Transverse colon (tissue), 4 donors: ENCODE measurements at regions not wholly inside any gene's neighbourhood (a gene's known extent, or its start where the extent isn't known, plus 50 kb on each side); places are given as distances from the start of the nearest gene placed in this dataset.

Experiments used
- DNase-seq: peaks from one replicate; pipeline ENCODE4 v3.0.0-alpha.2; 2019
- H3K27ac ChIP-seq, 4 donors: fragments of 200-600 bp; sonication (generic); 2 replicates each; pipeline ENCODE4 v1.5.1; 2016 to 2018; ENCODE audit warnings: inconsistent platforms in 4 of 4
- H3K27me3 ChIP-seq: fragments of 200-600 bp; sonication (generic); 2 replicates; pipeline ENCODE4 v1.5.1; 2017; ENCODE audit warnings: inconsistent platforms
- H3K36me3 ChIP-seq, 4 donors: fragments of 200-600 bp; sonication (generic); 2 replicates each; pipeline ENCODE4 v1.5.1; 2017 to 2019; ENCODE audit warnings: inconsistent platforms in 4 of 4
- H3K4me1 ChIP-seq, 4 donors: fragments of 200-600 bp; sonication (generic); 2 replicates each; pipeline ENCODE4 v1.5.1; 2017 to 2020; ENCODE audit warnings: inconsistent platforms in 4 of 4
- H3K4me3 ChIP-seq, 4 donors: fragments of 200-600 bp; sonication (generic); 1 replicate in 1 of 4; 2 replicates in 3 of 4; pipeline versions ENCODE4 v1.5.1 to v1.6.1; 2017 to 2019; ENCODE audit warnings: inconsistent platforms in 4 of 4
- H3K9me3 ChIP-seq, 2 donors: fragments of 200-600 bp; sonication (generic); 2 replicates each; pipeline ENCODE4 v1.5.1; 2017 to 2019; ENCODE audit warnings: inconsistent platforms in 2 of 2
- CTCF ChIP-seq, 5 experiments: fragments of 200-600 bp in 3 of 5; fragments of 450-650 bp in 2 of 5; sonication (generic) in 3 of 5; IDR thresholded peaks; 1 replicate in 2 of 5; 2 replicates in 3 of 5; pipeline ENCODE4 v1.5.1; 2016 to 2017; ENCODE audit warnings: antibody characterized with exemption in 5 of 5, inconsistent platforms in 3 of 5, mild to moderate bottlenecking in 2 of 5, moderate library complexity in 1 of 5
- EP300 ChIP-seq: sonication (generic); formaldehyde crosslinking; IDR thresholded peaks from one replicate; pipeline ENCODE4 v1.6.1; 2017; ENCODE audit warnings: antibody characterized with exemption, low read depth
- POLR2A ChIP-seq: fragments of 450-650 bp; IDR thresholded peaks from one replicate; pipeline ENCODE4 v1.6.1; 2016; ENCODE audit warnings: antibody characterized with exemption, mild to moderate bottlenecking, moderate library complexity
- POLR2AphosphoS5 ChIP-seq, 3 donors: sonication (generic); formaldehyde crosslinking; IDR thresholded peaks; one replicate each; pipeline ENCODE4 v1.6.1; 2016; ENCODE audit warnings: antibody characterized with exemption in 3 of 3
- WGBS, 2 donors: methylation state at CpG; one replicate each; pipeline ENCODE4 v1.1.5; 2018; ENCODE audit warnings: low coverage in 1 of 2; 5-methylcytosine and 5-hydroxymethylcytosine counted together
- in situ Hi-C, 4 donors: fragments of 200-750 bp; cut with MboI; loops; one replicate each; pipeline versions ENCODE4 v1.15.0 to v1.15.1; 2017; ENCODE audit warnings: low sequenced_read_pairs in 3 of 4, low pct_ligation_motif_present in 1 of 4, low pct_unique_long_range_greater_than_20kb in 1 of 4
- intact Hi-C: fragments of 100-400 bp; cut with DNase I; formaldehyde crosslinking; loops from one replicate; pipeline ENCODE4 v1.15.1; 2023; ENCODE audit warnings: low total_unique reads

GRCh38 chr13:55583953-55584593 is 1556.6 kb upstream of the PRR20A start:
- intact Hi-C loops = no loop called here
- no peaks in the 10 kb centered on the region for H3K36me3 ChIP-seq
- H3K4me1 ChIP-seq = no peaks in the 10 kb centered on the region
- no peaks in the 10 kb centered on the region for H3K27me3 ChIP-seq
- H3K27ac ChIP-seq = no peak overlapping the region
- 45 to 87% methylated on average over 4 to 6 of the region's 6 CpGs for WGBS, 2 donors
- in situ Hi-C loops = no loop called here
- TF ChIP-seq POLR2AphosphoS5 (IDR thresholded peaks at IDR 0.05) = no peak
- no peak for TF ChIP-seq CTCF (IDR thresholded peaks at IDR 0.05)
- no peak for TF ChIP-seq POLR2A
- TF ChIP-seq EP300 = no peak
- no peaks in the 10 kb centered on the region for H3K9me3 ChIP-seq
- no peak for DNase-seq
- H3K4me3 ChIP-seq = no peak overlapping the region

GRCh38 chr13:55602784-55603183 is 1537.9 kb upstream of the PRR20A start:
- H3K9me3 ChIP-seq = peaks cover 0 to 4% of the 10 kb centered on the region in 2 donors
- in situ Hi-C loops = no loop called here
- no peak overlapping the region for H3K4me3 ChIP-seq
- 77 to 78% methylated on average over 1 of the region's 1 CpG for WGBS, 2 donors
- no peaks in the 10 kb centered on the region for H3K27me3 ChIP-seq
- intact Hi-C loops = no loop called here
- no peak overlapping the region for H3K27ac ChIP-seq
- TF ChIP-seq POLR2AphosphoS5 (IDR thresholded peaks at IDR 0.05) = no peak
- TF ChIP-seq CTCF (IDR thresholded peaks at IDR 0.05) = no peak
- TF ChIP-seq POLR2A = no peak
- no peak for TF ChIP-seq EP300
- H3K36me3 ChIP-seq = no peaks in the 10 kb centered on the region
- no peaks in the 10 kb centered on the region for H3K4me1 ChIP-seq
- DNase-seq = no peak

- TF ChIP-seq POLR2A (no peak), CTCF (IDR thresholded peaks at IDR 0.05) (no peak), POLR2AphosphoS5 (IDR thresholded peaks at IDR 0.05) (no peak), EP300 (no peak)
- no peaks in the 10 kb centered on the region for H3K27me3 ChIP-seq
- no peak overlapping the region for H3K27ac ChIP-seq
- DNase-seq = no peak
- H3K4me3 ChIP-seq = no peak overlapping the region
- intact Hi-C loops (no loop called here), in situ Hi-C loops (no loop called here)
- H3K9me3 ChIP-seq = peaks cover 0 to 4% of the 10 kb centered on the region in 2 donors
- no peaks in the 10 kb centered on the region for H3K4me1 ChIP-seq
- no peaks in the 10 kb centered on the region for H3K36me3 ChIP-seq
- 92 to 100% methylated on average over 2 to 20 of the region's 20 CpGs for WGBS, 2 donors
Measured at GRCh38 chr13:55606045-55606665, 1534.6 kb upstream of the PRR20A start.

- Histone ChIP-seq H3K27me3 (no peaks in the 10 kb centered on the region), H3K9me3 (no peaks in the 10 kb centered on the region), H3K36me3 (no peaks in the 10 kb centered on the region), H3K27ac (no peak overlapping the region), H3K4me3 (no peak overlapping the region), H3K4me1 (no peaks in the 10 kb centered on the region)
- no peak for DNase-seq
- in situ Hi-C loops = no loop called here
- intact Hi-C loops = no loop called here
- 48 to 73% methylated on average over 4 of the region's 4 CpGs for WGBS, 2 donors
- TF ChIP-seq POLR2A (no peak), CTCF (IDR thresholded peaks at IDR 0.05) (no peak), POLR2AphosphoS5 (IDR thresholded peaks at IDR 0.05) (no peak), EP300 (no peak)
Measured at GRCh38 chr13:55613429-55614187, 1527.1 kb upstream of the PRR20A start.
